GM18507 (cell line): ENCODE measurements at regions not wholly inside any gene's neighbourhood (a gene's known extent, or its start where the extent isn't known, plus 50 kb on each side); places are given as distances from the start of the nearest gene placed in this dataset.
"Not testable (repeated sequence)": the region's sequence is repeated elsewhere in the genome, so short reads cannot be mapped to it uniquely, and the experiment has no call there.

Experiments used
- DNase-seq: peaks from one replicate; pipeline ENCODE4 v3.0.0; 2011; ENCODE audit warnings: low read depth; ENCODE audit not compliant: insufficient read length; ENCODE audit errors: extremely low spot score
- FAIRE-seq: peaks from 2 replicates; lab custom pipeline; 2011; peaks lifted over from hg19 to GRCh38; lab: Jason Lieb, UNC

DNA sequence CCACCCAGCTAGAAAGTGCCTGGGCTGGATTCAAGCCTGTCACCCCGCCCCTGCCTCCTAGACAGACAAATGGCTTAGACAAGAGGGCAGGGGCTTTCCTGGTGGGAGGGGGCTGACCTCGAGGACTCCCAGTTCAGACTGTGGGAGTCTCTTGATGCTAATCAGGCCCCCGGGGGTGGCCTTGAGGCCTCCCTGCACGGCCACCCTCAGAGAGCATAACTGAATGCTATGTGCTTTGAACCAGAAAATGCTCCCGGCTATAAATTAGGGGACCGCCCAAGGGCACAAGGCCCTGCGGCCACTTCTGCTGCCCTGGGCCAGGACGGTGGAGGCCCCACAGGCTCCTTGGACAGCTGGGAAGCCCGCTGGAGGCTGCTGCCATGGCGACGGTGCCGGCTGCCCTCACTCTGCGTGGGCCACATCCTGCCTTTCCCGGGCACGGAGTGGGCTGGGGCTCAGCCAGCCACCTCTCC, 111.0 kb upstream of the NCOR2 start:
- FAIRE-seq (no peak), DNase-seq (no peak)

DNA sequence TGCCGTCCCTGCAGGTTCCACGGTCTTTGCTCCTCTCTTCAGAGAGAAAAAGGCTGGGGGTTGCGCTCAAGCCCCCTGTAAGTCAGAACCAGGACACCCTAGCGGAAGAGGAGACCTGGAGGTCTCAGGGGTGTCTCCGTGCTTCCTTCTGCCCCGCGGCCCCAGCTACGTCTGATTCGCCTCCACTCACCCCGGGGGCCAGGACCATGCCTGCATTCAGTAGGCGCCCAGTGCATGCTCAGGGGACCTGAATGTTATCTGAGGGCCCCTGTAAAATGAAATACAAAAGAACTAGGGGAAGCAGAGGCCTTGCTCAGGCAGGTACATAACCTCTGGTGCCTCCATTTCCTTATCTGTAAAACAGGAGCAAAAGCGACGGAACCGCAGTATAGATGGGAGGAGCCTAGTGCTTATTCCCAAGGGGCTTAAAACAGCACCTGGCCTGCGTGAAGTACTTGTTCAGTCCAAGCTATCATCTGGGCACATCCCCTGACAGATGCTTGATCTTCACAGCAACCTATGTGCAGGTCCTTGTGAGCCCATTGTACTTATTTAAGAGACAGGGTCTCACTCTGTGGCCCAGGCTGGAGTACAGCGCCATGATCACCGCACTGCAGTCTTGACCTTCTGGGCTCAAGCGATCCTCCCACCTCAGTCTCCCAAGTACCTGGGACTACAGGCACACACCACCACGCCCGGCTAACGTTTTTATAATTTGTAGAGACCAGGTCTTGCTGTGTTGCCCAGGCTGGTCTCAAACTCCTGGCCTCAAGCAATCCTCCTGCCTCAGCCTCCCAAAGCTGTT, 110.3 kb upstream of the NCOR2 start:
- DNase-seq (no peak), FAIRE-seq (no peak)

DNA sequence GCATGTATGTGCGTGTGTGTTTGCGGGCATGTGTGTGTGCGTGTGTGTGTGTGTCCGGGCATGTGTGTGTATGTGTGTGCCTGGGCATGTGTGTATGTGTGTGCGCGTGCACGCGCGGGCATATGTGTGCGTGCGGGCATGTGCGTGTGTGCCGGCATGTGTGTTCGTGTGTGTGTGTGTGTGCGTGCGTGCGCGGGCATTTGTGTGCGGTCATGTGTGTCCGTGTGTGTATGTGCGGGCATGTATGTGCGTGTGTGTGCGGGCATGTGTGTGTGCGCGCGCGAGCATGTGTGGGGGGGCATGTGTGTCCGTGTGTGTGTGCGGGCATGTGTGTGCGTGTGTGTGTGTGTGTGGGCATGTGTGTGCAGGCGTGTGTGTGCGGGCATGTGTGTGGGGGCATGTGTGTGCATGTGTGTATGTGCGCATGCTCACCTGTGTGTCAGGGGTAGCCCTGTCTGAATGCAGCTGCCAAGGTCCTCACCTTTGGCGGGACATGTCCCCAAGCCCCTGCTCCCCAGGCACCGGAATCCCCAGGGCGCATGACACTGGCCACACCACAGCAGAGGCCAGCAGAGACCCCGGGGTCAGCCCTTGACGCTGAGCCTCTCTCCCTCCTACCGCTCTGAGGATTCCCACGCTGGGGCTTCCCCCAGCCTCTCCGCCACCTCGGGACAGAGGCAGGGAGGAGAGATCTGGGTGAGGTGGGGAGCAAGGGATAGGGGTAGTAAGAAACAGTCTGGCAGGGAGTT, 109.5 kb upstream of the NCOR2 start:
- FAIRE-seq (no peak), DNase-seq (no peak)

DNA sequence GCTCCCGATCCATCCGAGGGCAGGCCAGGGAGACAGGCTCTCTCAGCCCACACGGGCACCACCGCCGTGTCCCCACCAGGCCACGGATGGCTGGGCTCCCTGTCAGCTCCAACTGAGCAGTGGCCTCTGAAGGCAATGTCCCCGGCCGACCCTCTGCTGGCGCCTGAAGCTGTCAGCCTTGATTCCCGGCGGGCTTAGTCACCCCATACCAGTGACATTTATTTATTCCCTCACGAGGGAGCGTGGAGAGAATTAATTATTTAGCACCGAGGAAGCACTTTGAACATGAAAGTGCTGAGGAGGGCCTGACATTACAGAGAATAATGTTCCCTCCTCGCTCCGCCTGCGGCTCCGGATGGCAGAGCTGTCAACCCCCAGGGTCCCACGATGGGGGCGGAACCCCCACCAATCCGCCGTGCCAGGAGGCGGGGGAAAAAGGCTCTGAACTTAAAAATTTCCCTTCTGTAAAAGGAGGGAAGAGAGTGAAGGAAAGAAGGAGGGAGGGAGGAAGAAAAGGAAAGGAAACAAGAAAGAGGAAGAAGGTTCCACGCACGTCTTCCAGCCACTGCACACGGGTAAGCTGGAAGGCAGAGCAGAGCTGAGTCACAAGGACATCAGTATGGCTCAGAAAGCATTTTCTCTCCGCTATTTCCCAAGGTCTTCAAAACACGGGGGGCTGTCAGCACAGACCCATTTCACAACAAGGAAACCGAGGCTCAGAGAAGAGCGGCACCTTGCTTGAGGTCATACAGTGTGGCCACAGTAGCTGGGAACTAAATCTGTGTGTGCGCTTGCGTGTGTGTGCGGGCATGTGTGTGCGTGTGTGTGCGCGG, 108.7 kb upstream of the NCOR2 start:
- DNase-seq (no peak), FAIRE-seq (no peak)

DNA sequence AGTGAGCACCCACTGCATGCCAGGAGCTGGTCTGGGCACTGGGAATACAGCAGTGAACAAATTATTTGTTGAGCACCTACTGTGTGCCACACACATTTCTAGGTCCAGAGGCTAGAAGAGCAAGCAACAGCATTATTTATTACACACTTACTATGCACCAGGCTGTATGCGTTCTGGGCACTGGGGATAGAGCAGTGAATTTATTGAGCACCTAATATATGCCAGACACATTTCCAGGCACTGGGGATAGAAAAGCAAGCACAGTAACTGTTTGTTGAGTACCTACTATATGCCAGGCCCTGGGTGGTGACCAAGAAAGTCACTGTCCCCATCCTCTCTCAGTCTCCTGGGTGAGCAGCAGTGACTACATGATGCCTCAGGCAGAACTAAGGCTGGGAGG, 107.5 kb upstream of the NCOR2 start:
- DNase-seq: no peak
- no peak for FAIRE-seq

DNA sequence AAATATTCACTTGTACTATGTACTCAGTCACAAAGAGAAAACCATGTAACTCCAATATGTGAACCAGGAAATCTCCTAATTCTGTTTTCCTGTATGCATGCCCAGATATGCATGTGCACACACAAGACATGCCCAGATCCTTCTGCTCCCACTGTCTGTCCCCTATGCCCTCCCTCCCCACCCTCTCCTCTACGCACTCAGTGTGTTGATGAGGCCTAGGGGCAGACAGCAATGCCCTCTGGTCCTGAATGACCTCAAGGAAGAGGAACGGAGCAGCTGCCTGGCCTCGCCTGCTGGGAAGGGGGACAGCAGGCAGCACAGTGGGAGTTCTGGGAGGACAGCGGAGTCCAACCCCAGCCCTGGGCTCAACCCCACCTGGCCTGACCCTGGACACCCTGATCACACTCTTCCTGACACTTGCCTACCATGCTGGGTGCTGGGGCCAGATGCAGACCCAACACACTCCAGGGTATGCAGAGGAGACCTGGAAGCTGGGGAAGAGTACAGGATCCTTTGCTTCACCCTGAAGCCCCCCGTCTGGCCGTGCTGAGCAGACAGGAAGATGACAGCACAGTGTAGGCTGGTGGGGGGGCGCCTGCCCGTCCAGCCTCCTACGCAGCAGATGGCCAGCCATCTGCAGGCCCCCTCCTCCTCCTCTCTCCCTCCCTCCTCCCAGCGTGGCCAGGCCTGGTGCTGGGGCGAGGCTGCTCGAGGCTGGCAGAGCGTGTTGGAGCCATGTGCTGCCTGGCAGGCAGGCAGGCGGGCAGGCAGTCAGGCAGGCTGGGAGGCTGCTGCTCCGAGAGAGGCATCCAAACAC, 106.6 kb upstream of the NCOR2 start:
- no peak for DNase-seq
- no peak for FAIRE-seq

DNA sequence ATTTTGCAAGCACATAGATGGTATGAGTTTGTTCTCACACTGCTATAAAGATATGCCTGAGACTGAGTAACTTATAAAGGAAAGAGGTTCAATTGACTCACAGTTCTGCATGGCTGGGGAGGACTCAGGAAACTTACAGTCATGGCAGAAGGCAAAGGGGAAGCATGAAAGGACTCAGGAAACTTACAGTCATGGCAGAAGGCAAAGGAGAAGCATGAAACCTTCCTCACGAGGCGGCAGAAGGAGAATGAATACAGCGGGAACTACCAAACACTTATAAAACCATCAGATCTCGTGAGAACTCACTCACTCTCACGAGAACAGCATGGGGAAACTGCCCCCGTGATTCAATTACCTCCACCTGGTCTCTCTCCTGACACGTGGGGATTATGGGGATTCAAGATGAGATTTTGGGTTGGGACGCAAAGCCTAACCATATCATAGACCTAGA, 101.9 kb upstream of the NCOR2 start:
- DNase-seq, FAIRE-seq: not testable (repeated sequence)

DNA sequence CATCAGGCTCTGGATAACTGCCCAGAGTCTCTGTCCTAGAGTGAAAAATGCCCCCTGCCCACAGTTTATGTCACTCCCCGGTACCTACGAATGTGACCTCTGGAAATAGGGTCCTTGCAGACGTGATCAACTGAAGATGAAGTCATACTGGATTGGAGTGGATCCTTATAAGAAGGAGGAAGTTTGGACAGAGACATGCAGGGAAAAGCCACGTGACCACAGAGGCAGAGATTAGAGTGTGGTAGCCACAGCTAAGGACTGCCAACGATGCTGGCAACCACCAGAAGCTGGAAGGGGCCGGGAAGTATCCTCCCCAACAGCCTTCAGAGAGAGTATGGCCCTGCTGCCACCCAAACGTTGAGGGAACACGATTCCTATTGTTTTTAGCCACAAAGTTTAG, 101.2 kb upstream of the NCOR2 start:
- no peak for FAIRE-seq
- DNase-seq: no peak

DNA sequence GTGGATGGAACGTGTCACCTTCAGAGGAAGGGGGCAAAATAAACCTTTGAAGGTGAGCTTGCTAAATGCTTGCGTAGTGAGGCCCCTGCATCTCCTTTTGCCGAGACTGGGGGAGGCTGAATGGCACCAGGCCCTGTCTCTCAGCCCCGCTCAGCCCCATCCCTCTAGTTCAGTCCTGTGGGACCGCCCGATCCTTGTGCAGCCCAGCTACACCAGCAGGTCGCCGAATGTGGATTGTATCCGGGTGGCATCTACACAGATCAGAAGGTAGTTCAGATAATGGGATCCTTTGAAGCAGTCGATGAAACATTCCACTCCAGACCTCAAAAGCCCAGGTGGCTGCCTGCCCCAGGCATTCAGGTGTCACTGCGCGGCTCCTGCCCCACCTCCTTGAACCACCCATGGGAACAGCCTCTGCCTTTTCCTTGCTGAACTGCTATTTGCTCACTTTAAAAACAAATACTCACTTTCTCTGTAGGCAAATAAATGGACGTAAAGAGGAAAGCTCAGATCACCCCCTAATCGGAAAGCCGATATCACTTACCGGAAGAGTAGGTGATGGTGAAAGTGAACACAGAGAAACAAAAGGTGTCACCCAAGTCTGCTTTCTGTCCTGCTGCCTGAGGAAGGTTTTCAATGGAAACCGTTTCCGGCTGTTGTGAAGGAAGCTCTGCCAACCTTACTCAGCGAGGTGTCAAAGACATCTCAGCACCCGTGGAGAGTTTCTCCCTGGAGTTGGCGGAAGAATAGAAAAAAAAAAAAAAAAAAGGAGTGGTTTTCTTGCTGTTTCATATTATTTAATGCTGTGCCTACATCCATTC, 100.3 kb upstream of the NCOR2 start:
- DNase-seq (no peak), FAIRE-seq (no peak)

DNA sequence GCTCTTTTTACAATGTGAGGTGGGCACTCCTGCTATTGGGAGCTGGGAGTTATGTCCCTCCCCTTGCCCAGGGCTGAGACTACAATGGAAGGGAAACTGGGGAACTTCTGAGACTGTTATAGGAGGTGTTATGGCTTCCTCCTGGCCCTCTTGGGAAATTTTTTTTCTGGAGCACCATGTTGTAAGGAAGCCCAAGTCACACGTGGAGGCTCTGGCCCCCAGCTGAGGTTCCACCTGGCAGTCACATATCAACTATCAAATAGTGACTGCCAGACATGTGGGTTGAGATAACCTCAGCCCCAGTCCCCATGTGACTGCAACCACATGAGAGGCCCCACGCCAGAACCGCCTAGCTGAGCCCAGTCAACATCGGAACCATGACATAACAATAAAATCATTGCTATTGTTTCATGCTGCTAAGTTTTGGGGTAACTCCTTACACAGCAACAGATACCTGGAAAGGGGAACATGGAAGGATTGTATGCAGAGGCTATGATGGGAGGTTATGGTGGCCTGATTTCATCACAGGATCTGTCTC, 99.4 kb upstream of the NCOR2 start:
- FAIRE-seq: no peak
- no peak for DNase-seq

DNA sequence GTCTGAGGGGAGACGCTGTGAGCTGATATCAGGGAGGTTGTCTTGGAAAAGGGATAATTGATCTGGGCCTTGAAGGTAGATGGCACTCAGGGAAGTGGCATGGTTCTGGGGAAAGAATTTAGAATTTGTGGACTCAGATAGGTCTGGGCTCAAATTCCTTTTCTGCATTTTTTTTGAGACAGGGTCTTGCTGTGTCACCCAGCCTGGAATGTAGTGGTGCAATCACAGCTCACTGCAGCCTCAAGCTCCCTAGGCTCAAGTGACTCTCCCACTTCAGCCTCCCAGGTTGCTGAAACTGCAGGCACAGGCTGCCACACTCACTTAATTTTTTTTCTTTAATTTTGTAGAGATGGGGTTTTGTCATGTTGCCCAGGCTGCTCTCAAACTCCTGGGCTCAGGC, 98.1 kb upstream of the NCOR2 start:
- FAIRE-seq (no peak), DNase-seq (no peak)

DNA sequence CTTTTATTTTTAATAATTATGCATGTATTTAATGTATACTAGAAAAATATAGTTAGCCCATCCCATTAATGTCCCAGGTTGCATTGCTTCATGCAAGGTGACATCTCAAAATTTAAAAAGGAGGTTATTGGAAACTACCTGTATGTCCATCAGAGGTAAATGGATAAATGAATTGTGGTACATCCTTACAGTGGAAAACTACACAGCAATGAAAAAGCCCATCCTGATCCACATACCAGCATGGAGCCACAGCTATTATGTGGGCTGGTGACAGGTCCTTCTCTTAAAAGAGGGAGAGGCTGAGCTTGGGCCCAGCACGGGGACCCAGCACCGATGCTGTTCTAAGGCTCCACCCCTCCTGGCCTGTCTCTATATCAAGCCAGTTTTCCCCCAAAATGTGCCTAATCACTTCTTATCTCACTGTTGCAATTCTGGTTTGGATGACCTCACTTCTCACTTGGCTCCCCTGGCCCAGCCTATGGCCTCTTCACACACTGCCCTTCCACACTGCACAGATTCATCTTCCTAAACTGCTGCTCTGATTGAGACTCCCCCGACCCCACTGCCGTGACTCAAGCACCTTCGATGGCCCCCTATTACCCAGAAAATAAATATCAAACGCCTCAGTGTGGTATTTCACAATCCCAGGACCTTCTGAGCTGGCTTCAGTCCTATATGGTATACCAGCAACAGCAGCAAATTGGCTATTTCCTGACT, 97.1 kb upstream of the NCOR2 start:
- FAIRE-seq (no peak), DNase-seq (no peak)

DNA sequence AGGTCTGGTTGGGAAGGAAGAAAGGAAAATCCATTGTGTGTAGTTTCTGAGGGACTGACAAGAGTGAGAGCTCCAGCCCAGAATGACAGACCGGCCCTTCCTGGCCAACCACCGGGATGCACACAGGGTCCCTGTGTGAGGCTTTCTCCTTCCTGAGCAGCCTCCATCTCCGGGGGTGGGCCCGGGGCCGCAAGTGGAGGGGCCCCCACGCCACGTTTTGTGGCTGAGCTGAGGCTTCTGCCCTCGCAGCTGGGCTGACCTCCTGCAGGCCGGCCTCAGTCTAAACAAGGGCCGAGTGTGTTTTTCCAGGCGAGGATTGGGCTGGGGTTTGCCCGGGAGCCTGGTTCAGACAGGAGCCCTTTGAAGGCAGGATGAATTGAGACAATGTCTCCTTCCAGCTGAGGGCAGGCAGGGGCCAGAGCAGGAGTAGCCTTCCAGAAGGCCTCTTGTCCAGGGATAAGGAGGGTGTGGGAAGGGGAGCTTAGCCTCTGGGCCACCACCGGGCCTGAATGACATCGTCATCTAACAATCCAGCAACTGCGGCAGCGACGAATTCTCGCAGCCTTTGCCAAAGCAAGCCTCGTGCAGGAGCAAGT, 96.5 kb upstream of the NCOR2 start:
- no peak for FAIRE-seq
- DNase-seq: no peak

DNA sequence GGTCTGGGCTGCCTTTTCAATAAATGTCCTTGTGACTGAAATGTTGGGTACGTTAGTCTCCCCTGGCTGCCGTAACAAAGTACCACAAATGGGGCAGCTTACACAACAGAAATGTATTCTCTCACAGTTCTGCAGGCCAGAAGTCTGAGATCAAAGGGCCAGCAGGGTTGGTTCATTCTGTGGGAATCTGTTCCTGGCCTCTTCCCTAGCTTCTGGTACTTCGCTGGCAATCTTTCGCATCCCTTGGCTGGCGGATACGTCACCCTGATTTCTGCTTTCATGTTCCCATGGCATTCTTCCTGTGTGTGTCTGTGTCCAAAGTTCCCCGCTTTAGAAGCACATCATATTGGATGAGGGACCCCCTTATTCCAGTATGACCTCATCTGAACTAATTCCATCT, 95.8 kb upstream of the NCOR2 start:
- DNase-seq (no peak), FAIRE-seq (no peak)

DNA sequence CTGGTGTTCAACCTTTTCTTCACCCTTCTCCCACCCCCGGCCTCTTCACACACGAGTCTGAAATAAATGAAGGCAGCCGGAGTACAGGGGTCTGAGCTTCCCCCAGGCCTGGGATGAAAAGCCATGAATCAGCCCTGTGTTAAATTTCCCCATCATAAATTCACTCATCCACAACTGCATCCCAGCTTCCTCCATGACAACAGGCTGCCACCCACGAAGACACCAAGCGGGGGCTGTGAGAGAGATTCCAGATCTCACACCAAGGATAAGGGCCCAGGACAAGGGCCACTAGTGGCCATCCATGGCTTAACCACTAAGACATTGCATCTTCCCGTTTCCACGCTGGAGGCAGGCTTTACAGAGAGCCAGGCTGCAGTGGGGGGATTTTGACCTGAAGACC, 93.9 kb upstream of the NCOR2 start:
- no peak for FAIRE-seq
- DNase-seq: no peak

DNA sequence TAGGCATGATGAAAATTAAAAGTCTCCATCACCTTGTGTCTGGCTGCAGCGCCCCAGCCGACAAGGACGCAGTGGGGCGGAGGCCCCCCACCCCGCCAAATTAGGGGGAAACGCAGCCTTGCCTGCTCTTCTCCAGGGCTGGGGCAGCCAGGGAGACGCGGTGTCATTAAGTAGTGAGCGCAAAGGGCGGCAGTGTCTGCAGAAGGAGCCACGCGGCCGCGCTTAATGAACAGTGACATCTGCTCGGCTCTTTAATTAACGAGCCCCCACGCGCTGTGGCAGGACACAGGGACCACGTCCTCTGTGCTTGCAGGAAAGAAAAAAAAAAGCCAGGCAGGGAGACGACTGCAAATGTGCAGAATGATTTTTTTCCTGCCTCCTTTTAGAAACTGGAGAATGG, 93.4 kb upstream of the NCOR2 start:
- FAIRE-seq: no peak
- DNase-seq: no peak

DNA sequence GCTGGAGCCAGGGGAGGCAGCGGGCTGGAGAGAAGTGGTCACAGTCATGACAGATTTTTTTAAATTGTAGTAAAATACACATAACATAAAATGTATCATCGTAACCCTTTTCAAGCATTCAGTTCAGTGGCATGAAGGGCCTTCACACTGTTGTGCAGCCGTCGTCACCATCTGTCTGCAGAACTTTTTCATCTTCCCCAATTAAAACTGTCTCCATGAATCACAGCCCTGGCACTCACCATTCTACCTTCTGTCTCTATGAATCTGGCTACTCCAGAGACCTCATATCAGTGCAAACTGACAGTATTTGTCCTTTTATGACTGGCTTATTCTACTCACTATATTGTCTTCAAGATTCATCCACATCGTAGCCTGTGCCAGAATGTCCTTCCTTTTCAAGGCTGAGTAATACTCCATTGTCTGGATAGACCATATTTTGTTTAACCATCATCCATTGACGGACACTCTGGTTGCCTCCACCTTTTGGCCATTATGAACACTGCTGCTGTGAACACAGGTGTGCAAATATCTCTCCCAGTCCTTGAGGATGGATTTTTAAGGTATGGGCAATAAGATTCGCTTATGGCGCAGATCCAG, 91.5 kb upstream of the NCOR2 start:
- FAIRE-seq (no peak), DNase-seq (no peak)
